Fibroblast of lung (primary cell): ENCODE measurements at regions not wholly inside any gene's neighbourhood (a gene's known extent, or its start where the extent isn't known, plus 50 kb on each side); places are given as distances from the start of the nearest gene placed in this dataset.

ENCODE experiments used
- DNase-seq, 2 donors: peaks; one replicate each; pipeline versions ENCODE4 v3.0.0 to v3.0.0-alpha.2; 2010; ENCODE audit warnings: low read depth in 2 of 2
- H2AFZ ChIP-seq: 2 replicates; pipeline ENCODE4 v1.5.1; 2012; ENCODE audit warnings: low read length, control low read depth, inconsistent platforms
- H3K27ac ChIP-seq: 2 replicates; pipeline ENCODE4 v1.5.1; 2011; ENCODE audit warnings: low read length, control low read depth; ENCODE audit not compliant: insufficient read depth
- H3K27me3 ChIP-seq: 2 replicates; pipeline ENCODE4 v1.5.1; 2011; ENCODE audit warnings: mild to moderate bottlenecking, low read length; ENCODE audit not compliant: control insufficient read depth, insufficient read depth
- H3K36me3 ChIP-seq: 2 replicates; pipeline ENCODE4 v1.5.1; 2011; ENCODE audit warnings: low read length; ENCODE audit not compliant: control insufficient read depth, insufficient read depth
- H3K4me1 ChIP-seq: 2 replicates; pipeline ENCODE4 v1.5.1; 2011; ENCODE audit warnings: low read length; ENCODE audit not compliant: control insufficient read depth, insufficient read depth; ENCODE audit errors: extremely low read depth
- H3K4me2 ChIP-seq: 2 replicates; pipeline ENCODE4 v1.5.1; 2011; ENCODE audit warnings: low read length, control low read depth; ENCODE audit not compliant: insufficient read depth; ENCODE audit errors: extremely low read depth
- H3K4me3 ChIP-seq, 4 experiments: fragments of 200-600 bp in 1 of 4; sonication (generic) in 1 of 4; replicated peaks in 1 of 4; 2 replicates each; pipeline ENCODE4 v1.5.1; 2011 to 2016; ENCODE audit warnings: low read length in 4 of 4, low read depth in 3 of 4, mild to moderate bottlenecking in 3 of 4, control low read depth in 2 of 4, inconsistent platforms in 1 of 4, mixed read lengths in 1 of 4; ENCODE audit not compliant: insufficient read depth in 1 of 4; ENCODE audit errors: control extremely low read depth in 1 of 4
- H3K79me2 ChIP-seq: 2 replicates; pipeline ENCODE4 v1.5.1; 2012; ENCODE audit warnings: mild to moderate bottlenecking, low read length, inconsistent platforms; ENCODE audit not compliant: control insufficient read depth, insufficient read depth
- H3K9ac ChIP-seq: 2 replicates; pipeline ENCODE4 v1.5.1; 2011; ENCODE audit warnings: mild to moderate bottlenecking, low read length, control low read depth; ENCODE audit not compliant: insufficient read depth
- H3K9me3 ChIP-seq: 2 replicates; pipeline ENCODE4 v1.5.1; 2012; ENCODE audit warnings: low read depth, low read length; ENCODE audit not compliant: control insufficient read depth, insufficient read depth
- H4K20me1 ChIP-seq: 2 replicates; pipeline ENCODE4 v1.5.1; 2011; ENCODE audit warnings: low read length; ENCODE audit not compliant: control insufficient read depth, insufficient read depth; ENCODE audit errors: extremely low read depth
- EZH2 ChIP-seq: IDR thresholded peaks from 2 replicates; pipeline ENCODE4 v1.5.1; 2012; ENCODE audit warnings: low read length, control low read depth, mild to moderate bottlenecking; ENCODE audit errors: missing control alignments
- TF ChIP-seq, protein P1 (sequence below), 2 donors: IDR thresholded peaks in 1 of 2; conservative IDR thresholded peaks in 1 of 2; 1 replicate in 1 of 2; 2 replicates in 1 of 2; pipeline ENCODE4 v1.5.1; 2011 to 2012; ENCODE audit warnings: low read length in 2 of 2, control low read depth in 1 of 2, inconsistent platforms in 1 of 2, low read depth in 1 of 2, mild to moderate bottlenecking in 1 of 2

- no peaks in the 10 kb centered on the region for H4K20me1 ChIP-seq
- H3K4me2 ChIP-seq, result no peak overlapping the region
- no peaks in the 10 kb centered on the region for H3K27me3 ChIP-seq
- no peaks in the 10 kb centered on the region for H3K9me3 ChIP-seq
- H3K79me2 ChIP-seq, result no peaks in the 10 kb centered on the region
- no peaks in the 10 kb centered on the region for H3K4me1 ChIP-seq
- DNase-seq, result no peak
- H2AFZ ChIP-seq, result no peak overlapping the region
- no peak overlapping the region for H3K4me3 ChIP-seq
- H3K9ac ChIP-seq, result no peak overlapping the region
- no peaks in the 10 kb centered on the region for H3K36me3 ChIP-seq
- no peak overlapping the region for H3K27ac ChIP-seq
- TF ChIP-seq EZH2, result no peak
- TF ChIP-seq, protein P1, sequence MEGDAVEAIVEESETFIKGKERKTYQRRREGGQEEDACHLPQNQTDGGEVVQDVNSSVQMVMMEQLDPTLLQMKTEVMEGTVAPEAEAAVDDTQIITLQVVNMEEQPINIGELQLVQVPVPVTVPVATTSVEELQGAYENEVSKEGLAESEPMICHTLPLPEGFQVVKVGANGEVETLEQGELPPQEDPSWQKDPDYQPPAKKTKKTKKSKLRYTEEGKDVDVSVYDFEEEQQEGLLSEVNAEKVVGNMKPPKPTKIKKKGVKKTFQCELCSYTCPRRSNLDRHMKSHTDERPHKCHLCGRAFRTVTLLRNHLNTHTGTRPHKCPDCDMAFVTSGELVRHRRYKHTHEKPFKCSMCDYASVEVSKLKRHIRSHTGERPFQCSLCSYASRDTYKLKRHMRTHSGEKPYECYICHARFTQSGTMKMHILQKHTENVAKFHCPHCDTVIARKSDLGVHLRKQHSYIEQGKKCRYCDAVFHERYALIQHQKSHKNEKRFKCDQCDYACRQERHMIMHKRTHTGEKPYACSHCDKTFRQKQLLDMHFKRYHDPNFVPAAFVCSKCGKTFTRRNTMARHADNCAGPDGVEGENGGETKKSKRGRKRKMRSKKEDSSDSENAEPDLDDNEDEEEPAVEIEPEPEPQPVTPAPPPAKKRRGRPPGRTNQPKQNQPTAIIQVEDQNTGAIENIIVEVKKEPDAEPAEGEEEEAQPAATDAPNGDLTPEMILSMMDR (conservative IDR thresholded peaks at IDR 0.05 in 1 of 2, IDR thresholded peaks at IDR 0.05 in 1 of 2; ENCODE audit: low read depth in 1 of 2, low read length in 2 of 2), result no peak
These were observed 804.3 kb downstream of the CDH11 start for GRCh38 chr16:64317601-64318000.

GRCh38 chr16:64313726-64314125, 808.1 kb downstream of the CDH11 start:
- no peak for DNase-seq
- H4K20me1 ChIP-seq, result no peaks in the 10 kb centered on the region
- TF ChIP-seq EZH2, result no peak
- TF ChIP-seq, protein P1 (conservative IDR thresholded peaks at IDR 0.05 in 1 of 2, IDR thresholded peaks at IDR 0.05 in 1 of 2; ENCODE audit: low read depth in 1 of 2, low read length in 2 of 2), result no peak
- H3K36me3 ChIP-seq, result no peaks in the 10 kb centered on the region
- no peaks in the 10 kb centered on the region for H3K9me3 ChIP-seq
- no peaks in the 10 kb centered on the region for H3K27me3 ChIP-seq
- H3K9ac ChIP-seq, result no peak overlapping the region
- H3K27ac ChIP-seq, result no peak overlapping the region
- no peak overlapping the region for H2AFZ ChIP-seq
- no peak overlapping the region for H3K4me2 ChIP-seq
- H3K4me1 ChIP-seq, result no peaks in the 10 kb centered on the region
- no peaks in the 10 kb centered on the region for H3K79me2 ChIP-seq
- H3K4me3 ChIP-seq, result no peak overlapping the region

- no peak overlapping the region for H3K27ac ChIP-seq
- H4K20me1 ChIP-seq, result no peaks in the 10 kb centered on the region
- H3K4me1 ChIP-seq, result no peaks in the 10 kb centered on the region
- H3K9ac ChIP-seq, result no peak overlapping the region
- H3K36me3 ChIP-seq, result no peaks in the 10 kb centered on the region
- H3K4me3 ChIP-seq, result no peak overlapping the region
- H3K79me2 ChIP-seq, result no peaks in the 10 kb centered on the region
- TF ChIP-seq EZH2, result no peak
- TF ChIP-seq, protein P1 (conservative IDR thresholded peaks at IDR 0.05 in 1 of 2, IDR thresholded peaks at IDR 0.05 in 1 of 2; ENCODE audit: low read depth in 1 of 2, low read length in 2 of 2), result no peak
- H3K4me2 ChIP-seq, result no peak overlapping the region
- no peaks in the 10 kb centered on the region for H3K27me3 ChIP-seq
- no peak overlapping the region for H2AFZ ChIP-seq
- DNase-seq, result no peak
- H3K9me3 ChIP-seq, result no peaks in the 10 kb centered on the region
These were observed 808.9 kb downstream of the CDH11 start for GRCh38 chr16:64312980-64313379.
